Esophagus muscularis mucosa (tissue), 4 donors: ENCODE measurements at regions not wholly inside any gene's neighbourhood (a gene's known extent, or its start where the extent isn't known, plus 50 kb on each side); places are given as distances from the start of the nearest gene placed in this dataset.

Source experiments
- CTCF ChIP-seq, 3 experiments: fragments of 200-600 bp in 2 of 3; fragments of 450-650 bp in 1 of 3; sonication (generic) in 2 of 3; IDR thresholded peaks; one replicate each; pipeline ENCODE4 v1.5.1; 2017 to 2019; ENCODE audit warnings: antibody characterized with exemption in 3 of 3, mild to moderate bottlenecking in 2 of 3, moderate library complexity in 1 of 3
- EP300 ChIP-seq: sonication (generic); formaldehyde crosslinking; IDR thresholded peaks from one replicate; pipeline ENCODE4 v1.6.1; 2017; ENCODE audit warnings: antibody characterized with exemption
- POLR2A ChIP-seq: fragments of 450-650 bp; IDR thresholded peaks from one replicate; pipeline ENCODE4 v1.6.1; 2017; ENCODE audit warnings: antibody characterized with exemption, moderate library complexity, mild to moderate bottlenecking, low read depth

GRCh38 chr10:121265360-121266123 lies 332.7 kb downstream of the FGFR2 start:
- no peak for TF ChIP-seq CTCF (IDR thresholded peaks at IDR 0.05)
- no peak for TF ChIP-seq EP300
- TF ChIP-seq POLR2A = no peak
